ENCODE measurements at regions not wholly inside any gene's neighbourhood (a gene's known extent, or its start where the extent isn't known, plus 50 kb on each side); places are given as distances from the start of the nearest gene placed in this dataset.
A peak's percentile ranks its signal among the peaks of the same experiment; 100 is the strongest.

- H3K27ac ChIP-seq: no peak overlapping the region
- TF ChIP-seq ZFX (IDR thresholded peaks at IDR 0.05; ENCODE audit: borderline replicate concordance) (no peak), CTCF (IDR thresholded peaks at IDR 0.05) (no peak)
Observed at GRCh38 chr11:115585361-115586024, 81.3 kb upstream of the CADM1 start.

- TF ChIP-seq CTCF (IDR thresholded peaks at IDR 0.05) (0 out of 2 replicates have a peak, but pooled peaks have one; percentile 15), ZFX (IDR thresholded peaks at IDR 0.05; ENCODE audit: borderline replicate concordance) (no peak)
- no peak overlapping the region for H3K27ac ChIP-seq
Observed at GRCh38 chr11:115581871-115582639, 77.8 kb upstream of the CADM1 start.

- H3K27ac ChIP-seq: no peak overlapping the region
- TF ChIP-seq ZFX (IDR thresholded peaks at IDR 0.05; ENCODE audit: borderline replicate concordance): no peak
- no peak for TF ChIP-seq CTCF (IDR thresholded peaks at IDR 0.05)
Observed at GRCh38 chr11:115580927-115581680, 76.9 kb upstream of the CADM1 start.

- H3K27ac ChIP-seq: no peak overlapping the region
- TF ChIP-seq CTCF (IDR thresholded peaks at IDR 0.05) (no peak), ZFX (IDR thresholded peaks at IDR 0.05; ENCODE audit: borderline replicate concordance) (no peak)
Observed at GRCh38 chr11:115580416-115580815, 76.2 kb upstream of the CADM1 start.

GRCh38 chr11:115579181-115579825 is 75.1 kb upstream of the CADM1 start:
- no peak overlapping the region for H3K27ac ChIP-seq
- TF ChIP-seq CTCF (IDR thresholded peaks at IDR 0.05): no peak
- TF ChIP-seq ZFX (IDR thresholded peaks at IDR 0.05; ENCODE audit: borderline replicate concordance): no peak

GRCh38 chr11:115578275-115578674 is 74.1 kb upstream of the CADM1 start:
- no peak for TF ChIP-seq ZFX (IDR thresholded peaks at IDR 0.05; ENCODE audit: borderline replicate concordance)
- TF ChIP-seq CTCF (IDR thresholded peaks at IDR 0.05): no peak
- no peak overlapping the region for H3K27ac ChIP-seq

All from 22Rv1 (cell line).